GM21367 (cell line): ENCODE measurements at regions not wholly inside any gene's neighbourhood (a gene's known extent, or its start where the extent isn't known, plus 50 kb on each side); places are given as distances from the start of the nearest gene placed in this dataset.

Experiments used
- ATAC-seq: cut with Tn5 transposase; IDR thresholded peaks from one replicate; pipeline ENCODE4 v1.9.1; 2021; ENCODE audit not compliant: unreplicated experiment

GRCh38 chr13:104461049-104461448 is 1394.8 kb upstream of the SLC10A2 start:
- no peak for ATAC-seq

- ATAC-seq, result no peak
Measured at GRCh38 chr13:104460554-104460953, 1394.3 kb upstream of the SLC10A2 start.

GRCh38 chr13:104450006-104450405 is 1383.8 kb upstream of the SLC10A2 start:
- ATAC-seq, result no peak

GRCh38 chr13:104447348-104447747 is 1381.1 kb upstream of the SLC10A2 start:
- no peak for ATAC-seq

- ATAC-seq, result no peak
Measured at GRCh38 chr13:104442536-104442935, 1376.3 kb upstream of the SLC10A2 start.

GRCh38 chr13:104436555-104436954 is 1370.3 kb upstream of the SLC10A2 start:
- ATAC-seq, result no peak

GRCh38 chr13:104431895-104432294 is 1365.7 kb upstream of the SLC10A2 start:
- no peak for ATAC-seq

- no peak for ATAC-seq
Measured at GRCh38 chr13:104426435-104426834, 1360.2 kb upstream of the SLC10A2 start.

- no peak for ATAC-seq
Measured at GRCh38 chr13:104422668-104423067, 1356.5 kb upstream of the SLC10A2 start.

GRCh38 chr13:104416973-104417372 is 1350.8 kb upstream of the SLC10A2 start:
- ATAC-seq, result no peak

- no peak for ATAC-seq
Measured at GRCh38 chr13:104414771-104415170, 1348.6 kb upstream of the SLC10A2 start.

GRCh38 chr13:104414181-104414580 is 1348.0 kb upstream of the SLC10A2 start:
- no peak for ATAC-seq

GRCh38 chr13:104411141-104411765 is 1345.0 kb upstream of the SLC10A2 start:
- ATAC-seq, result no peak

- ATAC-seq, result no peak
Measured at GRCh38 chr13:104408733-104409132, 1342.5 kb upstream of the SLC10A2 start.

- ATAC-seq, result no peak
Measured at GRCh38 chr13:104404325-104404724, 1338.1 kb upstream of the SLC10A2 start.

GRCh38 chr13:104389691-104390090 is 1323.5 kb upstream of the SLC10A2 start:
- no peak for ATAC-seq

- ATAC-seq, result no peak
Measured at GRCh38 chr13:104387510-104387909, 1321.3 kb upstream of the SLC10A2 start.

GRCh38 chr13:104385404-104385803 is 1319.2 kb upstream of the SLC10A2 start:
- ATAC-seq, result no peak

GRCh38 chr13:104382951-104383350 is 1316.7 kb upstream of the SLC10A2 start:
- no peak for ATAC-seq

- no peak for ATAC-seq
Measured at GRCh38 chr13:104376588-104376987, 1310.4 kb upstream of the SLC10A2 start.

GRCh38 chr13:104375614-104376013 is 1309.4 kb upstream of the SLC10A2 start:
- no peak for ATAC-seq

GRCh38 chr13:104372095-104372655 is 1306.0 kb upstream of the SLC10A2 start:
- no peak for ATAC-seq

- ATAC-seq, result no peak
Measured at GRCh38 chr13:104365430-104365829, 1299.2 kb upstream of the SLC10A2 start.
